Smooth muscle cell (in vitro differentiated cells): ENCODE measurements at regions not wholly inside any gene's neighbourhood (a gene's known extent, or its start where the extent isn't known, plus 50 kb on each side); places are given as distances from the start of the nearest gene placed in this dataset.

Experiments
- DNase-seq: peaks from one replicate; lab custom pipeline; 2025; ENCODE audit not compliant: unreplicated experiment; lab: John Stamatoyannopoulos, UW
- H2AFZ ChIP-seq: fragments of 200-600 bp; sonication (generic); 2 replicates; pipeline ENCODE4 v1.6.0; 2016; ENCODE audit warnings: antibody characterized with exemption, low read depth, mild to moderate bottlenecking
- H3F3A ChIP-seq: fragments of 200-600 bp; sonication (generic); 2 replicates; pipeline ENCODE4 v1.6.0; 2017; ENCODE audit warnings: antibody characterized with exemption, low read depth
- H3K27ac ChIP-seq: fragments of 200-600 bp; sonication (generic); 2 replicates; pipeline ENCODE4 v1.5.1; 2016; ENCODE audit warnings: low read depth, mild to moderate bottlenecking
- H3K27me3 ChIP-seq: fragments of 200-600 bp; sonication (generic); 2 replicates; pipeline ENCODE4 v1.6.1; 2016; ENCODE audit warnings: low read depth, mild to moderate bottlenecking
- H3K36me3 ChIP-seq: fragments of 200-600 bp; sonication (generic); 2 replicates; pipeline ENCODE4 v1.5.1; 2016; ENCODE audit warnings: low read depth
- H3K4me1 ChIP-seq: fragments of 200-600 bp; sonication (generic); 2 replicates; pipeline ENCODE4 v1.5.1; 2016; ENCODE audit warnings: low read depth
- H3K4me2 ChIP-seq: fragments of 200-600 bp; sonication (generic); 2 replicates; pipeline ENCODE4 v1.6.0; 2016; ENCODE audit warnings: mild to moderate bottlenecking
- H3K4me3 ChIP-seq: fragments of 200-600 bp; sonication (generic); 2 replicates; pipeline ENCODE4 v1.5.1; 2016; ENCODE audit warnings: mild to moderate bottlenecking
- H3K79me2 ChIP-seq: fragments of 200-600 bp; sonication (generic); 2 replicates; pipeline ENCODE4 v1.6.0; 2016; ENCODE audit warnings: low read depth, mild to moderate bottlenecking
- H3K9ac ChIP-seq: fragments of 200-600 bp; sonication (generic); 2 replicates; pipeline ENCODE4 v1.6.0; 2016; ENCODE audit warnings: low read depth
- H3K9me3 ChIP-seq: fragments of 200-600 bp; sonication (generic); replicated peaks from 2 replicates; pipeline ENCODE4 v1.5.1; 2016; ENCODE audit warnings: low read depth
- H4K20me1 ChIP-seq: fragments of 200-600 bp; sonication (generic); 2 replicates; pipeline ENCODE4 v1.6.0; 2016; ENCODE audit warnings: low read depth
- CTCF ChIP-seq: fragments of 200-600 bp; sonication (generic); IDR thresholded peaks from 2 replicates; pipeline ENCODE4 v1.5.1; 2017; ENCODE audit warnings: borderline replicate concordance, mild to moderate bottlenecking, antibody characterized with exemption; ENCODE audit not compliant: insufficient read depth, poor library complexity, severe bottlenecking
- WGBS: methylation state at CpG from one replicate; pipeline ENCODE4 v1.1.7; 2016; ENCODE audit warnings: low lambda C conversion rate; 5-methylcytosine and 5-hydroxymethylcytosine counted together

GRCh38 chr2:181281206-181281832 lies 175.9 kb upstream of the ITGA4 start:
- Histone ChIP-seq H3K27me3 (no peaks in the 10 kb centered on the region), H2AFZ (no peak overlapping the region), H3K36me3 (no peaks in the 10 kb centered on the region), H3K4me2 (no peak overlapping the region), H3K9me3 (no peaks in the 10 kb centered on the region), H3K79me2 (no peaks in the 10 kb centered on the region), H4K20me1 (no peaks in the 10 kb centered on the region), H3K9ac (no peak overlapping the region), H3F3A (no peaks in the 10 kb centered on the region), H3K4me1 (no peaks in the 10 kb centered on the region), H3K4me3 (no peak overlapping the region), H3K27ac (no peak overlapping the region)
- DNase-seq: no peak
- no peak for TF ChIP-seq CTCF
- WGBS: 94% methylated on average over 2 of the region's 2 CpGs

- 100% methylated on average over 3 of the region's 3 CpGs for WGBS
- Histone ChIP-seq H3K4me3 (no peak overlapping the region), H2AFZ (no peak overlapping the region), H3K79me2 (no peaks in the 10 kb centered on the region), H3K9ac (no peak overlapping the region), H3F3A (no peaks in the 10 kb centered on the region), H3K36me3 (no peaks in the 10 kb centered on the region), H3K9me3 (no peaks in the 10 kb centered on the region), H3K4me1 (no peaks in the 10 kb centered on the region), H4K20me1 (no peaks in the 10 kb centered on the region), H3K27ac (no peak overlapping the region), H3K27me3 (no peaks in the 10 kb centered on the region), H3K4me2 (no peak overlapping the region)
- no peak for DNase-seq
- no peak for TF ChIP-seq CTCF
These were observed 172.1 kb upstream of the ITGA4 start for GRCh38 chr2:181285116-181285515.

GRCh38 chr2:181289698-181290097 lies 167.5 kb upstream of the ITGA4 start:
- Histone ChIP-seq H3K79me2 (no peaks in the 10 kb centered on the region), H3K4me1 (no peaks in the 10 kb centered on the region), H3K27me3 (no peaks in the 10 kb centered on the region), H4K20me1 (no peaks in the 10 kb centered on the region), H3K9ac (no peak overlapping the region), H3K36me3 (no peaks in the 10 kb centered on the region), H3K4me2 (no peak overlapping the region), H3F3A (no peaks in the 10 kb centered on the region), H3K4me3 (no peak overlapping the region), H2AFZ (no peak overlapping the region), H3K27ac (no peak overlapping the region), H3K9me3 (no peaks in the 10 kb centered on the region)
- TF ChIP-seq CTCF: no peak
- 91% methylated on average over 3 of the region's 3 CpGs for whole genome bisulfite sequencing
- DNase-seq: no peak

- no peaks in the 10 kb centered on the region for H3K4me1 ChIP-seq
- H3K79me2 ChIP-seq: no peaks in the 10 kb centered on the region
- WGBS: 91% methylated on average over 1 of the region's 1 CpG
- H2AFZ ChIP-seq: no peak overlapping the region
- no peaks in the 10 kb centered on the region for H3K36me3 ChIP-seq
- H3K4me3 ChIP-seq: no peak overlapping the region
- DNase-seq: no peak
- TF ChIP-seq CTCF: no peak
- H3K4me2 ChIP-seq: no peak overlapping the region
- H3K9ac ChIP-seq: no peak overlapping the region
- H3K27me3 ChIP-seq: no peaks in the 10 kb centered on the region
- H3K27ac ChIP-seq: no peak overlapping the region
- H3K9me3 ChIP-seq: no peaks in the 10 kb centered on the region
- H4K20me1 ChIP-seq: no peaks in the 10 kb centered on the region
- H3F3A ChIP-seq: no peaks in the 10 kb centered on the region
These were observed 167.0 kb upstream of the ITGA4 start for GRCh38 chr2:181290182-181290581.
